Stimulated activated CD4-positive, alpha-beta T cell treated with anti-CD3 and anti-CD28 coated beads, Interleukin-12 subunit alpha, Interleukin-12 subunit beta, amount 100 ng/mL, for 48 hours (primary cell): ENCODE measurements at regions not wholly inside any gene's neighbourhood (a gene's known extent, or its start where the extent isn't known, plus 50 kb on each side); places are given as distances from the start of the nearest gene placed in this dataset.
"Not testable (repeated sequence)": the region's sequence is repeated elsewhere in the genome, so short reads cannot be mapped to it uniquely, and the experiment has no call there.

Experiments used
- DNase-seq, 3 donors: peaks; one replicate each; pipeline ENCODE4 v3.0.0-alpha.2; 2020; ENCODE audit warnings: low read depth in 2 of 3, low spot score in 1 of 3

GRCh38 chr2:9708683-9709538, 78.1 kb upstream of the YWHAQ start:
- DNase-seq: peak; percentile 39 to 45 (median 40)

GRCh38 chr2:9709539-9710285, 78.9 kb upstream of the YWHAQ start:
- no peak for DNase-seq

GRCh38 chr2:9710311-9710710, 79.5 kb upstream of the YWHAQ start:
- DNase-seq: no peak

- peak in 1 of 3 donors; percentile 49 for DNase-seq
Measured at GRCh38 chr2:9712263-9712662, 81.5 kb upstream of the YWHAQ start.

GRCh38 chr2:9714630-9715214, 83.9 kb upstream of the YWHAQ start:
- no peak for DNase-seq

- no peak for DNase-seq
Measured at GRCh38 chr2:9715238-9715637, 84.4 kb upstream of the YWHAQ start.

- DNase-seq: no peak
Measured at GRCh38 chr2:9717886-9718451, 87.2 kb upstream of the YWHAQ start.

- DNase-seq: no peak
Measured at GRCh38 chr2:9720352-9721093, 89.7 kb upstream of the YWHAQ start.

GRCh38 chr2:9721344-9721743, 90.5 kb upstream of the YWHAQ start:
- DNase-seq: no peak

GRCh38 chr2:9722451-9722850, 91.7 kb upstream of the YWHAQ start:
- DNase-seq: no peak

GRCh38 chr2:9724565-9724964, 93.8 kb upstream of the YWHAQ start:
- no peak for DNase-seq

- DNase-seq: no peak
Measured at GRCh38 chr2:9725106-9725505, 94.3 kb upstream of the YWHAQ start.

GRCh38 chr2:9726016-9726415, 95.2 kb upstream of the YWHAQ start:
- not testable (repeated sequence) for DNase-seq

- not testable (repeated sequence) for DNase-seq
Measured at GRCh38 chr2:9730523-9730922, 99.7 kb upstream of the YWHAQ start.

GRCh38 chr2:9732824-9733223, 102.0 kb upstream of the YWHAQ start:
- no peak for DNase-seq

GRCh38 chr2:9734308-9734707, 103.5 kb upstream of the YWHAQ start:
- DNase-seq: no peak

- DNase-seq: no peak
Measured at GRCh38 chr2:9735335-9735734, 104.5 kb upstream of the YWHAQ start.

GRCh38 chr2:9736021-9736420, 105.2 kb upstream of the YWHAQ start:
- no peak for DNase-seq

- no peak for DNase-seq
Measured at GRCh38 chr2:9737053-9737875, 106.0 kb upstream of the TAF1B start.

GRCh38 chr2:9738062-9738461, 105.2 kb upstream of the TAF1B start:
- DNase-seq: no peak
